ENCODE measurements at regions not wholly inside any gene's neighbourhood (a gene's known extent, or its start where the extent isn't known, plus 50 kb on each side); places are given as distances from the start of the nearest gene placed in this dataset.

DNA sequence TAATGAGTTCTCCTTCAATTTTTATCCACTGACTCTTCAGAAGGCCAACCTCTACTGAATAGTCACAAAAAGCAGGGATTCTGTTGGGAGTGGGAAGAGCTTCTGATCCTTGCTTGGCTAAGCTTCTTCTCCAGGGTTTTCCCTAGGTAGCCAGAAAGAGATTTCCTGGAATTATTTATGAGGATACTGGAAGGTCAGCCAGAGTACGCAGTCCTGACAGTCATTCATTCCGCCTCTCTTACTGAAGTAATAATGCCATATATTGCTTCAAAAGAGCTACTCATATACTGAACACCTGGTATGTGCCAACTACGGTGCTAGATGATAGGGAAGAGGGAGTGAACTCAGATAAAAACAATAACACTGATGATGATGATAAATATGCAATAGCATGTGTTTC is 116.1 kb downstream of the CCDC34 start:
- Histone ChIP-seq H3K9me3 (no peaks in the 10 kb centered on the region), H3K4me1 (no peaks in the 10 kb centered on the region), H3K4me3 (no peak overlapping the region), H3K27me3 (no peaks in the 10 kb centered on the region), H3K36me3 (no peaks in the 10 kb centered on the region), H3K27ac (no peak overlapping the region)
- TF ChIP-seq, protein P1, sequence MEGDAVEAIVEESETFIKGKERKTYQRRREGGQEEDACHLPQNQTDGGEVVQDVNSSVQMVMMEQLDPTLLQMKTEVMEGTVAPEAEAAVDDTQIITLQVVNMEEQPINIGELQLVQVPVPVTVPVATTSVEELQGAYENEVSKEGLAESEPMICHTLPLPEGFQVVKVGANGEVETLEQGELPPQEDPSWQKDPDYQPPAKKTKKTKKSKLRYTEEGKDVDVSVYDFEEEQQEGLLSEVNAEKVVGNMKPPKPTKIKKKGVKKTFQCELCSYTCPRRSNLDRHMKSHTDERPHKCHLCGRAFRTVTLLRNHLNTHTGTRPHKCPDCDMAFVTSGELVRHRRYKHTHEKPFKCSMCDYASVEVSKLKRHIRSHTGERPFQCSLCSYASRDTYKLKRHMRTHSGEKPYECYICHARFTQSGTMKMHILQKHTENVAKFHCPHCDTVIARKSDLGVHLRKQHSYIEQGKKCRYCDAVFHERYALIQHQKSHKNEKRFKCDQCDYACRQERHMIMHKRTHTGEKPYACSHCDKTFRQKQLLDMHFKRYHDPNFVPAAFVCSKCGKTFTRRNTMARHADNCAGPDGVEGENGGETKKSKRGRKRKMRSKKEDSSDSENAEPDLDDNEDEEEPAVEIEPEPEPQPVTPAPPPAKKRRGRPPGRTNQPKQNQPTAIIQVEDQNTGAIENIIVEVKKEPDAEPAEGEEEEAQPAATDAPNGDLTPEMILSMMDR (IDR thresholded peaks at IDR 0.05): no peak
- no peak for TF ChIP-seq POLR2A (IDR thresholded peaks at IDR 0.05)
- no peak for TF ChIP-seq POLR2AphosphoS5 (IDR thresholded peaks at IDR 0.05)
- no peak for DNase-seq (ENCODE audit: low spot score in 2 of 2)
- intact Hi-C loops (cut with DNase I; ENCODE audit: low total_unique reads): no loop called here

DNA sequence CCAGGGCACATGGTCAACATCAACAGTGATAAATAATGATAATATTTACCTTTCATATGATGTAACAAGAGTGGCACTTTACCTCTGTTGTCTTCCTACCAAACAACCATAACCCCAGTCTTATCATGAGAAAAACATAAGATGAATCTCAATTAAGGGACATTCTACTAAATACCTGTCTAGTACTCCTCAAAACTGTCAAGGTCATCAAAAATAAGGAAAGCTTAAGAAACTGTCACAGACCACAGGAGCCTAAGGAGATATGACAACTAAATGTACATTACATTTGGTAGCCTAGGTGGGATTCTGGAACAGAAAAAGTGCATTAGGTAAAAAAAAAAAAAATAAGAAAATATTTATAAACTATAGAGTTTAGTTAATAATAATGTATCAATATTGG is 118.1 kb downstream of the CCDC34 start:
- no peak for TF ChIP-seq POLR2A (IDR thresholded peaks at IDR 0.05)
- TF ChIP-seq POLR2AphosphoS5 (IDR thresholded peaks at IDR 0.05): no peak
- TF ChIP-seq, protein P1 (IDR thresholded peaks at IDR 0.05): no peak
- H3K27ac ChIP-seq: no peak overlapping the region
- H3K9me3 ChIP-seq: no peaks in the 10 kb centered on the region
- no peaks in the 10 kb centered on the region for H3K4me1 ChIP-seq
- no peak for DNase-seq (ENCODE audit: low spot score in 2 of 2)
- no peaks in the 10 kb centered on the region for H3K27me3 ChIP-seq
- H3K4me3 ChIP-seq: no peak overlapping the region
- intact Hi-C loops (cut with DNase I; ENCODE audit: low total_unique reads): no loop called here
- H3K36me3 ChIP-seq: no peaks in the 10 kb centered on the region

DNA sequence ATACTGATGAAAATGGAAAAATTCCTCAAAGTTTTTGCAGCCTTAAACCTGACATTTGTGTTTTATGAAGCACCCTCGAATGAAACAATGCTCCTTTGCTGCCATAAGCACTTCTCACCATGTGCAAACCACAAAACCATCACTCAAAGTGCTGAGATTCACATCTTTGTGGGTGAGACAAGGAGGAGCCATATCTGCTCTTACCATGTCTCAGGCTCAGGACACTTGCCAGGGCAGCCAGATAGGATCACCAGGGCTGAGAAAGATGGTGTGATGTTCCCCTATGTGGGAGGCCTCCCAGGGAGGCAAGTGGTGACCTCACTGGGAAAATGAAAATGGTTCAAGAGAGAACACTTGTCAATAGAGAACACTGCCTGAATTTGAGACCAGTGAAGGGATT is 120.4 kb downstream of the CCDC34 start:
- no peaks in the 10 kb centered on the region for H3K36me3 ChIP-seq
- H3K27ac ChIP-seq: no peak overlapping the region
- no peaks in the 10 kb centered on the region for H3K4me1 ChIP-seq
- TF ChIP-seq POLR2A (IDR thresholded peaks at IDR 0.05) (no peak), POLR2AphosphoS5 (IDR thresholded peaks at IDR 0.05) (no peak)
- TF ChIP-seq, protein P1 (IDR thresholded peaks at IDR 0.05): no peak
- intact Hi-C loops (cut with DNase I; ENCODE audit: low total_unique reads): no loop called here
- DNase-seq (ENCODE audit: low spot score in 2 of 2): no peak
- H3K4me3 ChIP-seq: no peak overlapping the region
- no peaks in the 10 kb centered on the region for H3K9me3 ChIP-seq
- no peaks in the 10 kb centered on the region for H3K27me3 ChIP-seq

GRCh38 chr11:27241311-27242122 is 121.5 kb downstream of the CCDC34 start:
- DNase-seq (ENCODE audit: low spot score in 2 of 2): no peak
- Histone ChIP-seq H3K9me3 (no peaks in the 10 kb centered on the region), H3K27ac (no peak overlapping the region), H3K4me1 (no peaks in the 10 kb centered on the region), H3K27me3 (no peaks in the 10 kb centered on the region), H3K4me3 (no peak overlapping the region), H3K36me3 (no peaks in the 10 kb centered on the region)
- intact Hi-C loops (cut with DNase I; ENCODE audit: low total_unique reads): no loop called here
- TF ChIP-seq, protein P1 (IDR thresholded peaks at IDR 0.05): no peak
- TF ChIP-seq POLR2AphosphoS5 (IDR thresholded peaks at IDR 0.05) (no peak), POLR2A (IDR thresholded peaks at IDR 0.05) (no peak)

GRCh38 chr11:27239305-27239942 is 123.6 kb downstream of the CCDC34 start:
- H3K4me1 ChIP-seq: no peaks in the 10 kb centered on the region
- no peak overlapping the region for H3K4me3 ChIP-seq
- no peaks in the 10 kb centered on the region for H3K27me3 ChIP-seq
- H3K36me3 ChIP-seq: no peaks in the 10 kb centered on the region
- TF ChIP-seq POLR2A (IDR thresholded peaks at IDR 0.05) (no peak), POLR2AphosphoS5 (IDR thresholded peaks at IDR 0.05) (no peak)
- TF ChIP-seq, protein P1 (IDR thresholded peaks at IDR 0.05): no peak
- no peak for DNase-seq (ENCODE audit: low spot score in 2 of 2)
- H3K27ac ChIP-seq: no peak overlapping the region
- no peaks in the 10 kb centered on the region for H3K9me3 ChIP-seq
- intact Hi-C loops (cut with DNase I; ENCODE audit: low total_unique reads): no loop called here

Measured in breast epithelium (tissue), 4 donors.